ENCODE measurements at regions not wholly inside any gene's neighbourhood (a gene's known extent, or its start where the extent isn't known, plus 50 kb on each side); places are given as distances from the start of the nearest gene placed in this dataset.

- no peak for DNase-seq
Measured at GRCh38 chr1:244197851-244198375, 146.8 kb downstream of the ZBTB18 start.

DNA sequence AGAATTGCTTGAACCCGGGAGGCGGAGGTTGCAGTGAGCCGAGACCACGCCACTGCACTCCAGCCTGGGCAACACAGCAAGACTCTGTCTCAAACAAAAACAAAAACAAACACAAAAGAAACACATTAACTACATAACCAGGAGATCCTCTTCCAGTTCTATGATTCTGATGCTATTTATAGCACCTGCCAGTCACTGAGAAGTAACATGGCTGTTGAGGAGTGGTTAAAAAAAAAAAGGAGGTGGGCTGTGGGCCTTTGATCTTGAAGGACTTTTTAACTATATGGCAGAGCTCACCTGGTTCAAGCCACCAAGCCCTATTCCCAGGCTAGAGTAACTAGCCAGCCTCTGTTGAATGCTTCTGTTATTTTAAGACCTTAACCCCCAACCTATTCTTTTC lies 148.8 kb downstream of the ZBTB18 start:
- DNase-seq = no peak

GRCh38 chr1:244200596-244200995 lies 149.5 kb downstream of the ZBTB18 start:
- DNase-seq = no peak

- DNase-seq = no peak
Measured at GRCh38 chr1:244201750-244202149, 150.7 kb downstream of the ZBTB18 start.

GRCh38 chr1:244204004-244204403 lies 152.9 kb downstream of the ZBTB18 start:
- DNase-seq = no peak

DNA sequence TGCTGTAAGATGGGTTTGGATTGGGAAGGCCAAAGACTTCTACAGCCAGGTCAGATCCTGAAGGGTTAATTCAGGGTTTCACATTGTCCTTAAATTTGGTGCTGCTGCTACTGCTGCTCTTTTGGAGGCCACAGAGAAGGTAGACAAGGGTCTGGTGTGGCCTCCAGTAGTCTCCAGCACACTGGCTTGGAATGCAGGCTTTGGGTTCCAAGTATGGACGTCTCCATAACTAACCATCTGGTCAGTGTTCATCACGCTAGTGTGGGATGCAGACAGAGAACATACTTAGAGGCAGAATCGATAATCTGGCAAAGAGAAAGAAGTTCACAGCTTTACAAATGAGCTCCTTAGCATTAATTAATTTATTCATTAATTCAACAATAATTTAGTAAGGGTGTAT lies 154.1 kb downstream of the ZBTB18 start:
- no peak for DNase-seq

DNA sequence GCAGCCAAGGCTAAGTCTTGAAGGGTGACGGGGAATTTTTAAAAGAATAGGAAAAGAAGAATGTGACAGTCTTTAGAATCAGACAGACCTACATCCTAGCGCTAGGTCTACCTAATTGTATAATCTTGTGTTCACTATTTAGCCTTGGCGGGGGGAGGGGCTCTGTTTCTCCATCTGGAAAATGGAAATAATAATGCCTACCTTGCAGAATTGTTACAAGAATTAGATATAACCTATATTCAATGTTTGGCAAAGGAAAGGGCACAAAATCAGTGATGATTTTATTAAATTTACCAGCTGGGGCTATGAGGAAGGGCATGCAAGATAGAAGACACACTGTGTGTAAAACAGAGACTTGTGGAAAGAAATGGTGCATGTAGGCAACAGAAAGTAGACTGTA lies 154.8 kb downstream of the ZBTB18 start:
- no peak for DNase-seq

GRCh38 chr1:244207042-244207934 lies 156.2 kb downstream of the ZBTB18 start:
- DNase-seq = no peak

GRCh38 chr1:244207935-244208244 lies 156.8 kb downstream of the ZBTB18 start:
- no peak for DNase-seq

- DNase-seq = no peak
Measured at GRCh38 chr1:244209955-244210354, 158.9 kb downstream of the ZBTB18 start.

DNA sequence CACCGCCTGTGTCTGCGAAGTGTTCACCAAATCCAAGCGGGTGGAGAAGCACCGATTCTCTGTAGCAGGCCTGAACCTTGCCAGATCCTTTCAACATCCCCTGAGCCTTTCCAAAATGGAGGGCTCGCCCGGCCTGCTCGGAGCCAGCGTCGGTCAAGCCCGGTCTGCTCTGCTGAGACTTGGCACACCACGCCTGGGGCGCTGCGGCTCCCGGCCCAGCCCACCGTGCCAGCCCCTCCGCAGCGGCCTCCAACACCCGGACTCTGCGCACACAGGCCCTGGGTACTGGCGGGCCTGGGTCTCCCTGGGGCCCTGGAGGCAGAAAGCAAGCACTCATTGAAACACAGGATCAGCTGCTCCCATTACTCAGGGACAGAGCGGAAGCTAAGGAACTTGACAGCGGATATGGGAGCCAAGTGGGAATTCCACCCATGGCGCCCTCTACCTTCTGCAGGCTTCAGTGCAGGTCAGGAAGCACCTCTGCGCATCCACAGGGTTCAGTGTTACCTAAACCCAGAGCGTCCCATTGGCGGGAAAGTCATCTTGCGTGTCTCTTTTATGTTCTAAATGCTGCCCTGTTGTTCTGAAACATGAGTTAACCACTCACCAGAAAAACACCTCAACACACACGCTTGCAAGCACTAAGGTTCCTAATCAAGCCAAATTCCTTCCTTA lies 159.9 kb downstream of the ZBTB18 start:
- DNase-seq = no peak

- no peak for DNase-seq
Measured at GRCh38 chr1:244211559-244211944, 160.5 kb downstream of the ZBTB18 start.

GRCh38 chr1:244212219-244212618 lies 161.1 kb downstream of the ZBTB18 start:
- DNase-seq = no peak

GRCh38 chr1:244212797-244213475 lies 161.9 kb downstream of the ZBTB18 start:
- no peak for DNase-seq

GRCh38 chr1:244214009-244214967 lies 163.2 kb downstream of the ZBTB18 start:
- no peak for DNase-seq

DNA sequence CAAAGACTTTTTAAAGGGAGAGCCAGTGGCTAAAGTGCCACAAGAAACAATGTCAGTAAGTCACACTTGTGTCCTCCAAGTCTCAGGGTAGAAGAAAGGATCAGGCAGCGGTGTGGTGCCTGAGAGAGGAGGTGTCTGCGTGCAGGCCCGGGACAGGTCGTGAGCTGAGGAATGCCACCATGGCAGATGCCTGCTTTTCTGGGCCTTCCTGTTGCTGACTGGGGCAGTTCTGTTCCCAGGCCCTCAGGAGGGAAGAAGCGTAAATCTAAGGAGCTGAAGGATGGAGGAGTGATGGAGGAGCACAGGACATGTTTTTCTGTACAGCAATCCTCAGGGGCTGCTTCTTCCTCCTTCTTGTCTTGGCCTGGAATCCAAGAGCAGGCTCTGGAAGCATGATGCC lies 165.8 kb downstream of the ZBTB18 start:
- no peak for DNase-seq

DNA sequence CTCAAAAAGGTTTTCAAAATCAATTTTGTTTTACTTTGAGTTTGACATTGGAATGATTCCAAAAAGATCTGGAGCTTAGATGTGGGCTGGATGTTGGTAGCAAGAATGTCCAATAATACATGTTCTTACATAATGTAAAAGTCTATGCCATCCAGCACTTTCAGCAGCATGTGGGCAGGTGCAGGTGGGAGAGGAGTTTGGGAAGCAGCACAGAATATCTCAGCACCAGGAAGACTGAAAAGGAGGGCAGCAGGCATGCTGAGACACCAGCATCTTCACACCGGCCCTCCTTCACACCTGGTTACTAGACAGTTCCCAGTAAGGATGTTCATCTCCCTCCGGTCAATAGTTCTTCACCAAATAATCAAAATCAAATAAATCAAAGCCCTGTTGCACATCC lies 166.6 kb downstream of the ZBTB18 start:
- DNase-seq = no peak

GRCh38 chr1:244218220-244218619 lies 167.1 kb downstream of the ZBTB18 start:
- no peak for DNase-seq

DNA sequence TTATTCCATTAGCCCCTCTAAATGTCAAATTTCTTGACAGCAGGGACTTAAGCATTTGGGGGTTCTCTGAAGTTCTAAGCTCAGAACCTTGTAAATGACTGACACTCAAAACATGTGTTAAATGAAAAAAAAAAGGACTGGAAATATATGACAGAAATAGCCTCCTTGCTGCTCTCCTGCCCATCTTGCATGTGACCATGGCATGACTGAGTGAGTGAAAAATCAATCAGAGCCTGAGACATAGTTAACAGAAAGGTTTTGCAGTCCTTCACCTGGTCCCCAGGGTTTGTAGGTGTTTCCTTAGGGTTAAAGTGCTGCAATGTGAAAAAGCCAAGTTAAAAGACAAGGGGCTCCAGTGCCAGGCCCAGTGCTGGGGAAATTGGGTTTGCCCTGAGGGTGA lies 168.1 kb downstream of the ZBTB18 start:
- no peak for DNase-seq

DNA sequence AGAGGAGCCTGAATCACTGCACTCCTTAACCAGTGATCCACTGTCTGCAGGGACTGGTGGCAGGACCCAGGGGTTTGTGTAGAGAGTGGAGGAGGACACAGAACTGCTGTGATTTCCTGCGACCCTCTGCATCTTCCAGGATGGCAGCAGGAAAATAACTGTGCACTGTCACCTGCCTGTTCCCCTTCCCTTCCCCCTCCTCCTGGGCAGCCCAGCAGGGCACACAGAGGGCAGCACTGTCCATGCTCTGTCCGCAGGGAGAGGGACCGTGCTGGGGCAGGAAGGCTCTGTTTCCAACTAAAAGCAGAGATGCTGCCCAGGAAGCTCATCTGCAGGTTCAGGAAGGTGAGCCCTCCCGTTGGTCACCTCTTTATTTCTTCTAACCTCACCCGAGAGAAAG lies 168.7 kb downstream of the ZBTB18 start:
- DNase-seq = no peak

GRCh38 chr1:244220410-244220809 lies 169.3 kb downstream of the ZBTB18 start:
- DNase-seq = no peak

DNA sequence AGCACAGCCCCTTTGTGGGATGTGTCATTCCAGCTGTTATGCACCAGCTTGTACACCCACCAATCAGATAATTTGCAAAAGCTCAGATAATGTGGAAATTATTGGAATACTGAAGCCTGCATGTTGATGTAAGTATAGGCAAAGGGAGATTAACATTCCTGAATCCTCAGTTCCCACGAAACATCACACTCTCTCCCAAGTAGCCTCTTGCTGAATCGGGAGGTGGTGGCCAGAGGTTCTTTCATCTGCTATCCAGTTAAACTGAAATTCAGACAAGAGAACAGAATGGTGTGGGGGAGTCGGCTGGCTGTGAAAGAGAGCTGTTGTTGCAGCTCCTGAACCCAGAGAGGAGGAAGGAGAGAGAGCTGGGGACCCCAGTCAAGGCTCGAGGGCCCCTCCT lies 170.9 kb downstream of the ZBTB18 start:
- no peak for DNase-seq

All from CD4-positive, alpha-beta T cell treated with Interleukin-12 subunit alpha and Interleukin-12 subunit beta, for 1 hour (primary cell).